ENCODE measurements at regions not wholly inside any gene's neighbourhood (a gene's known extent, or its start where the extent isn't known, plus 50 kb on each side); places are given as distances from the start of the nearest gene placed in this dataset.

DNA sequence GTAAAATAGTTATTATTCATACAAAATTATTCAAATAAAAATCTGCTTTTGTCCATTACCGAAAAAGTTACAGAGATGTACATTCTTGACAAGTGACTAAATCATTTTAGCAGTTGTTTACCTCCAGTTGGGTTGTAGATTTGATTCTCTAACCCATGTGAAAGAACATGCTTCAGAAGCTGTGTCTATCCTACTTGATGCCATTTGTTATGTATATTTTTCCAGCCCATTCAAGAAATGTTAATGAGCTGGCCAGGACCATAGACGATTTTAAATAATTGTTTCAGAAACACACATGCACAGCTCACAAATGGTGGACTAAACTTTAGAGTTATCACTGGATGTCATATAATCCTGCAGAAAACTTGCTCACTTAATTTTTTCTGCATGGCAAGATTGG lies 391.1 kb upstream of the REG3G start:
- TF ChIP-seq, protein P1, sequence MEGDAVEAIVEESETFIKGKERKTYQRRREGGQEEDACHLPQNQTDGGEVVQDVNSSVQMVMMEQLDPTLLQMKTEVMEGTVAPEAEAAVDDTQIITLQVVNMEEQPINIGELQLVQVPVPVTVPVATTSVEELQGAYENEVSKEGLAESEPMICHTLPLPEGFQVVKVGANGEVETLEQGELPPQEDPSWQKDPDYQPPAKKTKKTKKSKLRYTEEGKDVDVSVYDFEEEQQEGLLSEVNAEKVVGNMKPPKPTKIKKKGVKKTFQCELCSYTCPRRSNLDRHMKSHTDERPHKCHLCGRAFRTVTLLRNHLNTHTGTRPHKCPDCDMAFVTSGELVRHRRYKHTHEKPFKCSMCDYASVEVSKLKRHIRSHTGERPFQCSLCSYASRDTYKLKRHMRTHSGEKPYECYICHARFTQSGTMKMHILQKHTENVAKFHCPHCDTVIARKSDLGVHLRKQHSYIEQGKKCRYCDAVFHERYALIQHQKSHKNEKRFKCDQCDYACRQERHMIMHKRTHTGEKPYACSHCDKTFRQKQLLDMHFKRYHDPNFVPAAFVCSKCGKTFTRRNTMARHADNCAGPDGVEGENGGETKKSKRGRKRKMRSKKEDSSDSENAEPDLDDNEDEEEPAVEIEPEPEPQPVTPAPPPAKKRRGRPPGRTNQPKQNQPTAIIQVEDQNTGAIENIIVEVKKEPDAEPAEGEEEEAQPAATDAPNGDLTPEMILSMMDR (tag by site-specific recombination; IDR thresholded peaks at IDR 0.05), result no peak
- TF ChIP-seq ATF2 (tag by site-specific recombination; IDR thresholded peaks at IDR 0.05; ENCODE audit: low read depth) (no peak), ZNF16 (tag by site-specific recombination; IDR thresholded peaks at IDR 0.05; ENCODE audit: low read depth) (no peak), ZNF324 (tag by site-specific recombination; IDR thresholded peaks at IDR 0.05) (no peak), YY1 (tag by site-specific recombination; IDR thresholded peaks at IDR 0.05) (no peak), HOXA7 (CRISPR knock-in tag; IDR thresholded peaks at IDR 0.05; ENCODE audit: borderline replicate concordance) (no peak), SP2 (tag by site-specific recombination; IDR thresholded peaks at IDR 0.05) (no peak), ZBTB1 (tag by site-specific recombination; IDR thresholded peaks at IDR 0.05) (no peak)
- TF ChIP-seq, protein P2, sequence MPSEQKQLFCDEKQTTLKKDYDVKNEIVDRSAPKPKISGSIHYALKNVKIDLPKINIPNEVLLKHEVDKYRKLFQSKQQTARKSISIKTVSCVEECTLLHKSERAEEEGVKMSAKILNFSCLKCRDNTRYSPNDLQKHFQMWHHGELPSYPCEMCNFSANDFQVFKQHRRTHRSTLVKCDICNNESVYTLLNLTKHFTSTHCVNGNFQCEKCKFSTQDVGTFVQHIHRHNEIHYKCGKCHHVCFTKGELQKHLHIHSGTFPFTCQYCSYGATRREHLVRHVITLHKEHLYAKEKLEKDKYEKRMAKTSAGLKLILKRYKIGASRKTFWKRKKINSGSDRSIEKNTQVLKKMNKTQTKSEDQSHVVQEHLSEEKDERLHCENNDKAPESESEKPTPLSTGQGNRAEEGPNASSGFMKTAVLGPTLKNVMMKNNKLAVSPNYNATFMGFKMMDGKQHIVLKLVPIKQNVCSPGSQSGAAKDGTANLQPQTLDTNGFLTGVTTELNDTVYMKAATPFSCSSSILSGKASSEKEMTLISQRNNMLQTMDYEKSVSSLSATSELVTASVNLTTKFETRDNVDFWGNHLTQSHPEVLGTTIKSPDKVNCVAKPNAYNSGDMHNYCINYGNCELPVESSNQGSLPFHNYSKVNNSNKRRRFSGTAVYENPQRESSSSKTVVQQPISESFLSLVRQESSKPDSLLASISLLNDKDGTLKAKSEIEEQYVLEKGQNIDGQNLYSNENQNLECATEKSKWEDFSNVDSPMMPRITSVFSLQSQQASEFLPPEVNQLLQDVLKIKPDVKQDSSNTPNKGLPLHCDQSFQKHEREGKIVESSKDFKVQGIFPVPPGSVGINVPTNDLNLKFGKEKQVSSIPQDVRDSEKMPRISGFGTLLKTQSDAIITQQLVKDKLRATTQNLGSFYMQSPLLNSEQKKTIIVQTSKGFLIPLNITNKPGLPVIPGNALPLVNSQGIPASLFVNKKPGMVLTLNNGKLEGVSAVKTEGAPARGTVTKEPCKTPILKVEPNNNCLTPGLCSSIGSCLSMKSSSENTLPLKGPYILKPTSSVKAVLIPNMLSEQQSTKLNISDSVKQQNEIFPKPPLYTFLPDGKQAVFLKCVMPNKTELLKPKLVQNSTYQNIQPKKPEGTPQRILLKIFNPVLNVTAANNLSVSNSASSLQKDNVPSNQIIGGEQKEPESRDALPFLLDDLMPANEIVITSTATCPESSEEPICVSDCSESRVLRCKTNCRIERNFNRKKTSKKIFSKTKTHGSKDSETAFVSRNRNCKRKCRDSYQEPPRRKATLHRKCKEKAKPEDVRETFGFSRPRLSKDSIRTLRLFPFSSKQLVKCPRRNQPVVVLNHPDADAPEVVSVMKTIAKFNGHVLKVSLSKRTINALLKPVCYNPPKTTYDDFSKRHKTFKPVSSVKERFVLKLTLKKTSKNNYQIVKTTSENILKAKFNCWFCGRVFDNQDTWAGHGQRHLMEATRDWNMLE (tag by site-specific recombination; conservative IDR thresholded peaks at IDR 0.05; ENCODE audit: low read depth), result no peak

Measured in HEK293 (cell line).